SK-N-SH treated with all-trans-retinoic acid at 6 μM for 48 hours (cell line): ENCODE measurements at regions not wholly inside any gene's neighbourhood (a gene's known extent, or its start where the extent isn't known, plus 50 kb on each side); places are given as distances from the start of the nearest gene placed in this dataset.

ENCODE experiments used
- BACH2 ChIP-seq: fragments of 250-450 bp; sonication (Bioruptor Pico); IDR thresholded peaks from 2 replicates; pipeline ENCODE4 v1.9.0; 2021; ENCODE audit warnings: mild to moderate bottlenecking, borderline replicate concordance
- PATZ1 ChIP-seq: fragments of 250-450 bp; sonication (Bioruptor Pico); IDR thresholded peaks from 2 replicates; pipeline ENCODE4 v1.8.0; 2020; ENCODE audit warnings: mild to moderate bottlenecking, moderate library complexity, borderline replicate concordance
- RARB ChIP-seq: fragments of 250-450 bp; sonication (Bioruptor Pico); IDR thresholded peaks from 2 replicates; pipeline ENCODE4 v1.8.0; 2021; ENCODE audit warnings: mild to moderate bottlenecking, moderate library complexity

- TF ChIP-seq PATZ1 (CRISPR knock-in tag) (no peak), BACH2 (CRISPR knock-in tag) (no peak), RARB (CRISPR knock-in tag) (no peak)
Observed at GRCh38 chr7:131624536-131624935, 68.1 kb upstream of the PODXL start.
